HG02943 (cell line): ENCODE measurements at regions not wholly inside any gene's neighbourhood (a gene's known extent, or its start where the extent isn't known, plus 50 kb on each side); places are given as distances from the start of the nearest gene placed in this dataset.

ENCODE experiments used
- ATAC-seq: cut with Tn5 transposase; IDR thresholded peaks from one replicate; pipeline ENCODE4 v1.9.1; 2021; ENCODE audit warnings: mild to moderate bottlenecking, low read depth, moderate library complexity; ENCODE audit not compliant: unreplicated experiment

DNA sequence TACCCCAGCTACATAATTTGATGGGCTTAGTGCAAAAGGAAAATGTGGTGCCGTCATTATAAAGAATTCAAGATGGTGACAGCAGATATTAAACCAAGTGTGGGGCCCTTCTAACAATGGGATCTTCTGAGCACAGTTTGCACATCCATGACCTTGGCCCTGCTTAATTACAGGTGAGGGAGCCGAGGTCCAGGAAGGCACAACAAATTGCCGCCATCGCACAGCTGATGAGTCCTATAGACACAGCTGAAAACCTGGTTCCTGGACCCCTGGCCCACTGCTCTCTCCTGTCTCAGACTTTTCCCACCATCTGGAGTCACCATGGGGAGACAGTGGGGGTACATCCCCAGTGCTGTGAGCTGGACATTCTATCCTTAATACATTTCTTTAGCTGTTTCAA is 95.8 kb upstream of the MAP4K3 start:
- no peak for ATAC-seq

DNA sequence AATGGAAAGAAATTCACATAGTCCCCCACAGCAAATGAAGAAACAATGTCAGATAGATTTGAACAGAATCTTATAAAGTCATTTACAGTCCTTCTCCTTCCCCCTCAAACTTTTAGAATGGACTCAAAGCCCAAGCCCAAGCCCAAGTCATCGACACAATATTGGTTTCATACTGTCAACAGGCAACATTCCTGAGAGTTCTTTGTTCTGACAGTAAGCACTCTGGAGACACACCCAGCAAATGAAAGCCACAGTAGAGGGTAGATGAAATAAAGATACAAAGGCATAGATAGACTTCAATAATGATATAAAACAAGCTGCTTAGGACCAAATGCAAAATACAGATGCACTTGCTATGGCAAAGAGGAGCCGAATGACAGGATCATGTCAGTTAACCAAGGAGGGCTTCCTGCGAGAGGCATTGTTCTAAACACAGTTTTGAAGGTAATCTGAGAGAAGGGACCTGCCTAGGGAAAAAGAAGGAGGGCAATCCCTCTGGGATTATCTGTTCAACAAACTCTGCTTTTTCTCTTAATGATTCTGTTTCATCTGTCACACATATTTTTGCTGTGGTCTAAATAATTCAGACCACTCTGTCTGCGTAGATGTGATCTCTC is 97.1 kb upstream of the MAP4K3 start:
- ATAC-seq: no peak

- no peak for ATAC-seq
These were observed 98.6 kb upstream of the MAP4K3 start for GRCh38 chr2:39535636-39536185.

DNA sequence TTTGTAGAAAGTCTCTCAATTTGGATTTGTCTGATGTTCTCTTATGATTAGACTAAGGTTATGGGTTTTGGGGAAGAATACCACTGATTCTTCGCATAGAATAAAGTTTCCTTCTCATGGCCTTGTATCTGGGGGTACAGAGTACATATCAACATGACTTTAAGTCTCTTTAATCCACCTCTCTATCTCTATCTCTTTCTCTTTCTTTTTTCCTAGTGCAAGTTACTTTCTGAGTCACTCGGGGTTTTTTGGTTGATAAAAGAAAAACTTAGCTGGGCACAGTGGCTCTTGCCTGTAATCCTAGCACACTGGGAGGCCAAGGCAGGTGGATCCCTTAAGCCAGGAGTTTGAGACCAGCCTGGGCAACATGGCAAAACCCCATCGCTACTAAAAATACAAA is 100.1 kb upstream of the MAP4K3 start:
- ATAC-seq: no peak

DNA sequence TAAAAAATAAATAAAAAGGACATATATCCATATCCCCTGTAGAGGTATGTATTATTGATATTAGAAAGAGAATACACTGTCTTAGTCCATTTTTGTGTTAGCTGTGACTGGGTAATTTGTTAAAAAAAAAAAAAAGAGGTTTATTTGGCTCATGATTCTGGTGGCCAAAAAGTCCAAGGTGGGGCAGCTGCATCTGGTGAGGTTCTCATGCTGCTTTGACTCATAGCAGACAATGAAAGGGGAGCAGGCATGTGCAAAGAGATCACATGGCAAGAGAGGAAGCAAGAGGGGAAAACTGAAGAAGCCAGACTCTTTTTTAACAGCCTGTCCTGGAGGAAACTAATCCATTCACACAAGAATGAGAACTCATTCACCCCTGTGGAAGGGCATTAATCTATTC is 101.6 kb upstream of the MAP4K3 start:
- ATAC-seq: no peak

- ATAC-seq: no peak
These were observed 103.3 kb upstream of the MAP4K3 start for GRCh38 chr2:39540414-39540813.

- ATAC-seq: no peak
These were observed 104.2 kb upstream of the MAP4K3 start for GRCh38 chr2:39541011-39541930.

- no peak for ATAC-seq
These were observed 105.4 kb upstream of the MAP4K3 start for GRCh38 chr2:39542523-39542922.

- no peak for ATAC-seq
These were observed 108.9 kb upstream of the MAP4K3 start for GRCh38 chr2:39545957-39546356.

- ATAC-seq: no peak
These were observed 109.3 kb upstream of the MAP4K3 start for GRCh38 chr2:39546409-39546808.

- ATAC-seq: no peak
These were observed 109.9 kb upstream of the MAP4K3 start for GRCh38 chr2:39546937-39547336.

GRCh38 chr2:39547811-39548719 is 111.0 kb upstream of the MAP4K3 start:
- ATAC-seq: no peak

DNA sequence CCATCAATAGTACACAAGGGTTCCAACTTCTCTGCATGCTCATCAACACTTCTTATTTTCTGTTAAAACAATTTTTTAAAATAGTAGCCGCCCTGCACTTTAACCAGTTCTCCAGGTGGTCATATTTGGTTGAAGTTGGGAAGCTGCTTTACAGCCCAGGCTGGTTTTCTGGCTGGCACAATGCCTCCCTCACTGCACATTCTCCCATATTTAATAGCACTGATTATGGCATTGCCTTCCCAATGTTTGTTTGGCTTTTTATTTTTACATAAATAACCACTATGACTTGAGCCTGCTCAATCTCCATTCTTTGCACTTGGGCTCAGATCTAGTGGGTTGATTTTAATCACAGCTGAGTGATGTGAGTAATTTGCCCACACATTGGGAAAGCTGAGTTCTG is 111.9 kb upstream of the MAP4K3 start:
- ATAC-seq: no peak

DNA sequence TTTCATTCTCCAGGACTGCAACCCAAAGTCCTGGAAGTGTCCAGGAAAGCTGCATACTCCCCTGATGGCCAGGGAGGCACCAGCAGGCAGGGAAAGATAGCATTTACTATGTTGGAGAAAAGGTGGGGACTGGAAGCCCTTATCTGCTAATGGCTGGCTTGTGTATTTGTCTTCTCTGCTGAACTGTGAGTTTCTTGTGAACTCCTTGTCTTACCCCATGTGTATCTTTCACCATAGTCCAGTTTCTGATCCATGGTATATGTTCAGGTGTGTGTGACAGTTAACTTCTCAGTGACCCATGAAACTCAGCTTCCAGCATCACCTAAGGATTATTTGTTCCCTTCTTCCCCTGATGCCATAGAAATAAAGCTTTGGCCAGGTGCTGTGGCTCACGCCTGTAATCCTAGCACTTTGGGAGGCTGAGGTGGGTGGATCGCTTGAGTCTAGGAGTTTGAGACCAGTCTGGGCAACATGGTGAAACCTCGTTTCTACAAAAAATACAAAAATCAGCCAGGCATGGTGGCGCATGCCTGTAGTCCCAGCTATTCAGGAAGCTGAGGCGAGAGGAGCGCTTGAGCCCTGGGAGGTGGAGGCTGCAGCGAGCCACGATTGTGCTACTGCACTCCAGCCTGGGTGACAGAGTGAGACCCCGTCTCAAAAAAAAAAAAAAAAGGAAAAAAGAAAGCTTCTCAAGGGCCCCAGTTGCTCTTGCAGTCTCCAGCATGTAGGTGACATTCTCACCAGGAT is 112.8 kb upstream of the MAP4K3 start:
- ATAC-seq: no peak

DNA sequence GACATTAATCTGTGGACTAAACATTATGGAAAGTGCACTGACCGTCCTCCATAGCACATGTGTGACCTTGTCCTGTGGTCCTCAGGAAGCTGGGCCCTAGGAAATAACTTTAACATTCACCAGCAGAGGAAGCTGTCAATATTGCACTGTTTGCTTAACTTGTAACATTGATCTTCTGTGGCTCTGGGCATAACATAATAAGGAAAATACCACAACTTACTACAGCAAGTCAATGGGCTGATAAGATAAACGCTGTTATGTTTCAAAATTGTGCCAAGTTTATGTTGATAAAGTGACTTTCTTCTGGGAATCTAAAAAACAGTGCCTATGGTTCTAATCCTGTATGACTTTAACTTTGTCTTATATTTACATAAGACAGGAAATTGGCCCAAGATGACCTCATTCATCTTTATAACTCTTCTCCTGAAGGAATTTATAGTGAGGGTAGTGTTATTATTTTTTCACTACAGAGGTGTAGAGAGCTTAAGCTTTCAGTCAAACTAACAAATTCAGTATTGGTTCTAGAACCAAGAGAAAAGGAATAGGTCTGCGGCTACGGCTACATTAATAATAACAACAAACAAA is 113.7 kb upstream of the MAP4K3 start:
- no peak for ATAC-seq

DNA sequence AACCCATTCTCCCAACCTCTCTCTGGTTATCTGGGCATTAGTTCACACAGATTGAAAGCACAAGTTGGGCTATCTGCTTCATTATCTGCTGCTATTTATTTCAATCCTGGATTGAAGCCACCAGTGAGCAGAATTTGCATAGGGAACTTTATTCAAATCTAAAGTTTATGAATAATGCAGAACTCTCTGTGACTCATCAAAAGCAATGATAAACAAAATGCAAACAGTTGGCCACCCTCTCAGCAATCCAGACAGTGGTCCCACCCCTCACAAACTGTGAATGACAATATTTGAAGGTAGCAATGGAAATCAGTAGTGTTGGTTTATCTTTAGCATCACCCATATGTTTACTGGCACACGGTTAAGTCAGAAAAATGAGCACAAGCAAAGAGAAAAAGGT is 106.8 kb upstream of the TMEM178A start:
- ATAC-seq: no peak

DNA sequence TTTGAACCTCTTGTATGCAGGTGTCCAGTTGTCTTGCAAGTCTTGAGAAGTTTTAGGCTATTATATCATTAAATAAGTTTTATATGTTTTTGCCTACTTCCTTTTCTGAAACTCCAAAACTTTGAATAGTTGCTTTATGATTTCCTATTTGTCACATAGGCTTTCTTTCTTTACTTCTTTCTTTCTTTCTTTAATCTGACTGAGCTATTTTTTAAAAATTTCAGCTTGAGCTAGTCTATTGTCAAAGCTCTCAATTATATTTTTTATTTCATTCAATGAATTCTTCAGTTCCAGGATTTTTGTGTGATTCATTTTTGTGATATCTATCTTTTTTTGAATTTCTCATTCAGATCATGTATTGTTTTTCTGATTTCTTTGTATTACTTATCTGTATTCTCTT is 102.1 kb upstream of the TMEM178A start:
- no peak for ATAC-seq

- ATAC-seq: no peak
These were observed 98.2 kb upstream of the TMEM178A start for GRCh38 chr2:39567507-39567906.

GRCh38 chr2:39568116-39568515 is 97.6 kb upstream of the TMEM178A start:
- ATAC-seq: no peak

GRCh38 chr2:39568561-39569006 is 97.1 kb upstream of the TMEM178A start:
- ATAC-seq: no peak
